ENCODE measurements at regions not wholly inside any gene's neighbourhood (a gene's known extent, or its start where the extent isn't known, plus 50 kb on each side); places are given as distances from the start of the nearest gene placed in this dataset.

DNA sequence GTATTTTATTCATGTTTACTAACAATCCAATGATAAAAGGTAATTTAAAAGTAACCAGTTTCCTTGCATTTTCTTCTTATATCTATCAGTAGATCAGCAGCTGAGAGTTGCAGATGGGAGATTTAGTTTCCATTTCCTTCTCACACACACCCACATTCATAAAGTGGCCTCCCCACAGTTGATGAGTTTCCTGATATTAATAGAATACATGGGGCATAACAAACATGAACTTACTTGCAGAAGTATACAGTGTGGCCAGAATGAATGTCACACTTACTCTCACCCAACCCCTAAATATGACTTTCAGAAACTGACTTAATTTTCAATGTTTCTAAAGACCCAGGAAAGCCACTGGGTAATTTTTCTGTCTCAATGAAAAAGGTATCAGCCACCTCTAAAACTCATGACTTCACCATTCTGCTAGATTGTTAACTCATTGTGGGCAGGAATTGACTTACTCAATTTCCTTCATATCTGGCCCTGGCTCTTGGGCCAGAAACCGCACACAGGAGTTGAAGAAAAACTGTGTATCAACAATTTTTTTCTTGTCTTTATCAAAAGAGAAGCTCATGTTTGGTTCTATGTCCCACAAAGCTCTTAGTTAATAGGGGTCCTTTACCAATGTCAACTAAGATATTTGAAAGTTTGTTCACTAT lies 63.5 kb upstream of the OSMR start:
- TF ChIP-seq CTCF (IDR thresholded peaks at IDR 0.05) (no peak), POLR2A (IDR thresholded peaks at IDR 0.05) (no peak)
